Uterus (tissue), 2 donors: ENCODE measurements at regions not wholly inside any gene's neighbourhood (a gene's known extent, or its start where the extent isn't known, plus 50 kb on each side); places are given as distances from the start of the nearest gene placed in this dataset.

ENCODE experiments used
- POLR2A ChIP-seq, 2 donors: fragments of 450-650 bp; IDR thresholded peaks; one replicate each; pipeline ENCODE4 v1.6.1; 2016; ENCODE audit warnings: antibody characterized with exemption in 2 of 2, mild to moderate bottlenecking in 1 of 2, moderate library complexity in 1 of 2
- TF ChIP-seq, protein P1 (sequence below), 4 experiments: fragments of 200-600 bp in 2 of 4; fragments of 450-650 bp in 2 of 4; sonication (generic) in 2 of 4; IDR thresholded peaks; one replicate each; pipeline ENCODE4 v1.5.1; 2016 to 2019; ENCODE audit warnings: antibody characterized with exemption in 4 of 4, mild to moderate bottlenecking in 2 of 4, moderate library complexity in 1 of 4

- TF ChIP-seq, protein P1, sequence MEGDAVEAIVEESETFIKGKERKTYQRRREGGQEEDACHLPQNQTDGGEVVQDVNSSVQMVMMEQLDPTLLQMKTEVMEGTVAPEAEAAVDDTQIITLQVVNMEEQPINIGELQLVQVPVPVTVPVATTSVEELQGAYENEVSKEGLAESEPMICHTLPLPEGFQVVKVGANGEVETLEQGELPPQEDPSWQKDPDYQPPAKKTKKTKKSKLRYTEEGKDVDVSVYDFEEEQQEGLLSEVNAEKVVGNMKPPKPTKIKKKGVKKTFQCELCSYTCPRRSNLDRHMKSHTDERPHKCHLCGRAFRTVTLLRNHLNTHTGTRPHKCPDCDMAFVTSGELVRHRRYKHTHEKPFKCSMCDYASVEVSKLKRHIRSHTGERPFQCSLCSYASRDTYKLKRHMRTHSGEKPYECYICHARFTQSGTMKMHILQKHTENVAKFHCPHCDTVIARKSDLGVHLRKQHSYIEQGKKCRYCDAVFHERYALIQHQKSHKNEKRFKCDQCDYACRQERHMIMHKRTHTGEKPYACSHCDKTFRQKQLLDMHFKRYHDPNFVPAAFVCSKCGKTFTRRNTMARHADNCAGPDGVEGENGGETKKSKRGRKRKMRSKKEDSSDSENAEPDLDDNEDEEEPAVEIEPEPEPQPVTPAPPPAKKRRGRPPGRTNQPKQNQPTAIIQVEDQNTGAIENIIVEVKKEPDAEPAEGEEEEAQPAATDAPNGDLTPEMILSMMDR (IDR thresholded peaks at IDR 0.05) = no peak
- no peak for TF ChIP-seq POLR2A (IDR thresholded peaks at IDR 0.05)
These were observed 110.0 kb downstream of the ATP23 start for GRCh38 chr12:58051378-58051777.
